RCC 7860 (cell line): ENCODE measurements at regions not wholly inside any gene's neighbourhood (a gene's known extent, or its start where the extent isn't known, plus 50 kb on each side); places are given as distances from the start of the nearest gene placed in this dataset.
A peak's percentile ranks its signal among the peaks of the same experiment; 100 is the strongest.
"Not testable (repeated sequence)": the region's sequence is repeated elsewhere in the genome, so short reads cannot be mapped to it uniquely, and the experiment has no call there.

Experiments used
- DNase-seq: peaks from one replicate; pipeline ENCODE4 v3.0.0-alpha.2; 2015; ENCODE audit warnings: low spot score
- FAIRE-seq: peaks from 2 replicates; lab custom pipeline; 2012; peaks lifted over from hg19 to GRCh38; lab: Jason Lieb, UNC

- DNase-seq (no peak), FAIRE-seq (no peak)
These were observed 132.8 kb upstream of the RAP1B start for GRCh38 chr12:68477906-68478305.

GRCh38 chr12:68478516-68479260, 132.0 kb upstream of the RAP1B start:
- DNase-seq, result no peak
- FAIRE-seq, result no peak

GRCh38 chr12:68479261-68479895, 131.3 kb upstream of the RAP1B start:
- DNase-seq (no peak), FAIRE-seq (no peak)

GRCh38 chr12:68479896-68480291, 130.8 kb upstream of the RAP1B start:
- FAIRE-seq, result no peak
- no peak for DNase-seq

- DNase-seq, result no peak
- no peak for FAIRE-seq
These were observed 130.2 kb upstream of the RAP1B start for GRCh38 chr12:68480526-68480925.

GRCh38 chr12:68481181-68481941, 129.3 kb upstream of the RAP1B start:
- FAIRE-seq, result no peak
- DNase-seq, result no peak

- FAIRE-seq (no peak), DNase-seq (no peak)
These were observed 128.7 kb upstream of the RAP1B start for GRCh38 chr12:68482014-68482413.

- FAIRE-seq, result no peak
- no peak for DNase-seq
These were observed 128.0 kb upstream of the RAP1B start for GRCh38 chr12:68482660-68483059.

GRCh38 chr12:68483592-68484383, 126.9 kb upstream of the RAP1B start:
- FAIRE-seq, result no peak
- DNase-seq, result no peak

- not testable (repeated sequence) for DNase-seq, FAIRE-seq
These were observed 126.1 kb upstream of the RAP1B start for GRCh38 chr12:68484578-68484977.

GRCh38 chr12:68486449-68486848, 124.2 kb upstream of the RAP1B start:
- FAIRE-seq, DNase-seq: not testable (repeated sequence)

GRCh38 chr12:68487721-68488309, 122.9 kb upstream of the RAP1B start:
- DNase-seq, result no peak

GRCh38 chr12:68489273-68489672, 121.4 kb upstream of the RAP1B start:
- no peak for DNase-seq
- FAIRE-seq, result no peak

More at GRCh38 chr12:68487721-68488309, 122.9 kb upstream of the RAP1B start:
- no peak for FAIRE-seq

GRCh38 chr12:68490476-68490875, 120.2 kb upstream of the RAP1B start:
- no peak for DNase-seq
- no peak for FAIRE-seq

GRCh38 chr12:68491204-68491960, 119.3 kb upstream of the RAP1B start:
- no peak for DNase-seq
- FAIRE-seq, result no peak

- no peak for DNase-seq
- no peak for FAIRE-seq
These were observed 115.2 kb upstream of the RAP1B start for GRCh38 chr12:68495336-68496070.

GRCh38 chr12:68497107-68497506, 113.6 kb upstream of the RAP1B start:
- no peak for FAIRE-seq
- DNase-seq, result no peak

- peak; percentile 96 for FAIRE-seq
- DNase-seq, result peak; percentile 97
These were observed 113.0 kb upstream of the RAP1B start for GRCh38 chr12:68497702-68498101.

- FAIRE-seq, result no peak
- DNase-seq, result no peak
These were observed 112.0 kb upstream of the RAP1B start for GRCh38 chr12:68498736-68499135.
